LHCN-M2 (cell line): ENCODE measurements at regions not wholly inside any gene's neighbourhood (a gene's known extent, or its start where the extent isn't known, plus 50 kb on each side); places are given as distances from the start of the nearest gene placed in this dataset.
"Not testable (repeated sequence)": the region's sequence is repeated elsewhere in the genome, so short reads cannot be mapped to it uniquely, and the experiment has no call there.

Source experiments
- DNase-seq: peaks from one replicate; pipeline ENCODE4 v3.0.0-alpha.2; 2012; ENCODE audit warnings: low read depth

DNA sequence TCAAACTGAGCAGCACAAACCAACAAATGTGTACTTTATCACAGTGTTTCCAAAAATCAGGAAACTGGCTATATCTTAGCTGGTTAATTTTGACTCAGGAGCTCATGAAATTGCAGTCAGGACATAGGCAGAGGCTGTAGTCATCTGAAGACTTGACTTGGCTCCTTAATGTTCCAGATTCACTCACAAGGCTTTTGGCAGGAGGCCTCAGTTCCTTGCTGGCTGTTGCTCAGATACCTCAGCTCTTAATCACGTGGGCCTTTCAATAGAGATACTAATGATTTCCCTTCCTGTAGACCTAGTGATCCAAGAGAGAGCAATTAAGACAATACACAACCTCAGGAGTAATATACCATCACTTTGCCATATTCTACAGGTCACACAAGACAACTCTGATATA lies 537.7 kb downstream of the BRINP3 start:
- DNase-seq = peak; percentile 8

DNA sequence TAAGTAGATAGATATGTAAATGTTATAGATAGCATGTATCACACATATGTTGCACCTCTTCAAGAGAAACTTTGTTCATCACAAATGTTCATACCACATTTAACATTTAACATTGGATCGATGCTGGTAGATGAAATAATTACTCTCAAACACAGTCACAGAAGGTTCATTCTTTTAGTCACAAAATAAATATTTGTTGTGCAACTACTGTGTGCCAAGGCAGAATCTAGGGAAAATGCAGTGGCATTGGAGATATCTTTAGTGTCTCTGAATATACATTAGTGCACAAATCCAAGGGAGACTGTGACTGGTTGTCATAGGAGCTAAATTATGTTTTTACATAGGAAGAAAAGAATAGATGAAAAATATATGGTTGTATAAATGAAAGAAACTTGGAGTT lies 535.7 kb downstream of the BRINP3 start:
- no peak for DNase-seq

DNA sequence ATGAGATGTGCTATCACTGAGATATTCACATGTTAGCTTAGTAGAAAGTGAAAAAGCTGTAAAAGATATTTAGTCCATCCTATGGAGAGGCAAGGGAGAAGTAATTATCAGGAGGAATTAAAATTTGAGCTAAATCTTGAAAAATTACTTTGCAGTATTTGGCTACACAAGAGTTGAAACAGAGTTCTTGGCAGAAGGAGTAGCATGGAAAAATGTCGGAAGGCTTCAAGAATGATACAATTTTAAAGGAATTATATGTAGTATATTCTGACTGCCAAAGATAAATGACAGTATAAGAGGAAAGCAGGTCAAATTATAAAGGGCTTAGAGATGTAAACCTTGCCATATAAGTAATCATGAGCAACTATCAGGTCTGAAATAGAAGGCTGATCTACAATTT lies 518.9 kb downstream of the BRINP3 start:
- DNase-seq = no peak

DNA sequence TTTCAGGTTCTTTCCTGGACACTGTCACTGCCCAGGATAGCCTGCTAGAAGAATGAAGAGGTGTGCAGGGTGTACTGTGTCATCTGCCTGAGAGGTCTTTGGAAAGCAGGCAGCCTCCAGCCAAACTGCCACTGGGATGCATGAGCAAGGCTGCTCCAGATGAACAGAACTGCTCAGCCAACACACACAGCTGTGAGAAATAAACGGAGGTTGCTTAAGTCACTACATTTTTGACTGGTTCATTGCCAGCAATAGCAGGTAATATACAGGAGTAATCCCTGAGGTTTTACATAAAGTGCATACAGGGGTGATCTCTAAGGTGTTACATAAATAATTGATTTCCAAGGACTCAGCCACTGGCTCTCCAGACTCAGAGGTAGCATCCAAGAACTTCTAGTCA lies 516.9 kb downstream of the BRINP3 start:
- DNase-seq = no peak

DNA sequence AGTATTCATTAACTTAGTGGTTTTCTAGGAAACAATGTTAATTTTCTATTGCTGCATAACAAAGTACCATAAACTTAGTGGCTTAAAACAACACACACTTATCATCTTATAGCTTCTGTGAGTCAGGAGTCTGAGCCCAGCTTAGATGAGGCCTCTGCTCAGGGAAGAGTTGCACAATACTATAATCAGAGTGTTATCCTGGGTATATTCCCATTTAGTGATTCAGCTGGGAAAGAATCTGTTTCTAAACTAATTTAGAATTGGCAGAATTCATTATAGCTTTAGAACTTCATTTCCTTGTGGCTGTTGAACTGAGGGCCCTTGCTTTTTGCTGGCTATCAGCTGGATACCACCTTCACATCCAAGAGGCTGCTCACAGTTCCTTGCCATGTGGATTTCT lies 515.5 kb downstream of the BRINP3 start:
- DNase-seq = peak; percentile 50

DNA sequence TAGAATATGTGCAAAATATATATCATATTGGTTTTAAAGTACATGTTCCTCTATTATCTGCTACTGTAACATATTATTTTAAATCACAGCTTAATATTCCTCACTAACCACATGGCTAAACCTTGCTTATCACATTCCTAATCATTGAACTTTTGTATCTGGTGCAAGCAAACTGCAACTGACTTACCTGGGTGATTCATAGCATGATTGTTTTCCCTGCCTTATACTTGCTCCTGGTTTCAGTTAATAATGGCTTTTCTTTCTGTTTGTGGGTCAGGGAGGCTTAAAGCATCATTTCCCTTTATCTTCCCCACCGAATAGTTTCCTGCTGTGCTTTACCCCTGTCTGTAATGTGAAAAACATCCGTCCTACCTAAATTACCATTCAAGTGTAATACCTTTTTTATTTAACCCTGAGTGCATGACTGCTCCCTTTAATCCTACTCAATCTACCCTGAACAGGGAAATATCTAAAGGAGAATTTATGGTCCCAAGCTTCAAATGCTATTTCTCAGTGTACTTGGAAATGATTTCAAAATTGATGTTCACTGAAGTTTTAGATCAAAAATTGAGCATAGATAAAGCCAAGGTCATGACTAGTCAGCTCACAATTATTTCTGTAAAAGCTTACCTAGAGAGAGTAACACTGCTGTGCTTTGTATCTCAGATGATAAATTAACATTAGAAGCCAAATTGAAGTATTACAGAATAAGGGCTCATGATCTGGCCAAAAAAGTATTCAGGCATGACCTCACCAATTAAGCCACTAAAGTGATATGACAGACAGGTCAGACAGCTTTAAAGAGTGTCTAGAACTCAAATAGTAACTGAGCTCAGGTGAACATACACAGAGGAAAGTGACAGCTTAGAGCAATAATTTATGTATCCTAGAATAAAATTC lies 507.1 kb downstream of the BRINP3 start:
- no peak for DNase-seq

DNA sequence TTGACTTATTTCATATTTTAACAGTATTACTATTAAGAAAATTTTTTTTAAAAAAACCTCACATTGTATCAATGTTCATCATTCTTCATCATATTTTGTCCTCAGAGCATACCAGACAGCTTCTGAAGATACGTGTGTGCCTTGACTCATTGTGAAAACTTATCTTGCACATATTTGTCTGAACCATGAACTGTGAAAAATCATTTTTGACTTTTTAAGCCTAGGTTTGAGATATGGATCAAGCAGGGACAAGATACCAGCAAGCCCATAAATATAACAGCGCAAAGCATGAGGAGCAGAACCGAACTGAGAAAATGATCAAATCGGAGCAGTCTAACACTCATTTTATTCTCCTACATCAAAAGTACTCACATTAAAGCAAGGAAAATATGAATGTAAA lies 506.0 kb downstream of the BRINP3 start:
- DNase-seq = no peak

DNA sequence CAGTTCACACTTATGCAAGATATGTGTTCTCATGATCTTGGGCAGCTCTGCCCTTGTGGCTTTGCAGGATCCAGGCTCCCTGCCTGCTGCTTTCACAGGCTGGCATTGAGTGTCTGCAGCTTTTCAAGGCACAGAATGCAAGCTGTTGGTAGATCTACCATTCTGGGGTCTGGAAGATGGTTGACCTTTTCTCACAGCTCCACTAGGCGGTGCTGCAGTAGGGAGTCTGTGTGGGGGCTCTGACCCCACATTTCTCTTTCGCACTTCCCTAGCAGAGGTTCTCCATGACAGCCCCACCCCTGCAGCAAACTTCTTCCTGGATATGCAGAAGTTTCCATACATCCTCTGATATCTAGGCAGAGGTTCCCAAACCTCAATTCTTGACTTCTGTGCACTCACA lies 500.5 kb downstream of the BRINP3 start:
- DNase-seq = no peak

DNA sequence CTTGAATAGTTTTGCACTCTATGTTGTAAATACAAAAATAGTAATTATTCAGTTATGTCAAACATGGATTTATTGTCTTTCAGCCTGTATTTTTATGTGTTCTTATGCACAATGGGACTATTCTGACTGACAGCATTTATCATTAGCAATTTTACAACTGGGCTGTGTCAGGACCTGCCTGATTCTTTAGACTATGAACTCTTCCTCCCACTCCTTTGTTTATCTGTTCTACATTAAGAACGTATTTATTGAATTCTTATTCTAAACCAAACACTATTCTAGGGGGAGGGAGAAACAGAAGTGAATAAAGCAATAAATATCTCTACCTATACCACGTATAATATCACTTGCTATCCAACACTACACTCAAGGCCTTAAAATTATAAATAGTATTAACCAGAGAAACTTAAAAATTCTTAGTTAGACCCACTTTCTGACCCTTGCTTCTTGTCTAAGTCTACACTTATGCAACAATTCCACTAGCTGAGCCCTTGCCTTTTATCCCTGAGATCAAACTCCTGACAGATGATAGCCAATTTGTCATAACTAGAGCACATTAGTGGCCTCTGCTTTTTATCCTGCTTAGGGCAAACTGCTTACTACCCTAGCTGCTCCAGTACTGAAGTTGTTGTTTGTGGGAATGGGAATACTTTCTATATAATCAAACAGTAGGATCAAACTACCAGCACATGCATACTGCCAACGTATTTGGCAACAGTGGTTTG lies 494.3 kb downstream of the BRINP3 start:
- DNase-seq = no peak

DNA sequence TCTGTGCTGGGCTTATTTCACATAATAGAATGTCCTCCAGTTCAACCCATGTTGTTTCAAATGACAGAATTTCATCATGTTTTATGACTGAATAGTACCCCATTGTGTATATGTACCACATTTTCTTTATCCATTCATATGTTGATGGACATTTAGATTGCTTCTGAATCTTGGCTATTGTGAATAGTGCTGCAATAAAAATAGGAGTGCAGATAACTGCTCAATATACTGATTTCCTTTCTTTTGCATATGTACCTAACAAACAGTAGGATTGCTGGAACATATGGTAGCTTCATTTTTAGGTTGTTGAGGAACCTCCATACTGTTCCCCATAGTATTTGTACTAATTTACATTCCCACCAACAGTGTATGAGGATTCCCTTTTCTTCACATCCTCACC lies 491.1 kb downstream of the BRINP3 start:
- no peak for DNase-seq

DNA sequence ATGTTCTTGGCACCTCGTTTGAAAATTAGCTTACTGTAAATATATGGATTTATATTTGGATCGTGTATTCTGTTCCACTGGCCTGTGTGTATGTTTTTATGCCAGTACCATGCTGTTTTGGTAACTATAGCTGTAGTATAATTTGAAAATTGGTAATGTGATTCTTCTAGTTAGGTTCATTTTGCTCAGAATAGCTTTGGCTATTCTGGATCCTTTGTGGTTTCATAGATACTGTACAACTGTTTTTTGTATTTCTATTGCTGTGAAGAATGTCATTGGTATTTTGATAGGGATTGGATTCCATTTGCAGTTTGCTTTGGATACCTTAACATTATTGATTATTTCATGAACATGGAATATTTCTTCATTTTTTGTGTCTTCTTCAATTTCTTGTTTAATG lies 490.2 kb downstream of the BRINP3 start:
- DNase-seq = no peak

DNA sequence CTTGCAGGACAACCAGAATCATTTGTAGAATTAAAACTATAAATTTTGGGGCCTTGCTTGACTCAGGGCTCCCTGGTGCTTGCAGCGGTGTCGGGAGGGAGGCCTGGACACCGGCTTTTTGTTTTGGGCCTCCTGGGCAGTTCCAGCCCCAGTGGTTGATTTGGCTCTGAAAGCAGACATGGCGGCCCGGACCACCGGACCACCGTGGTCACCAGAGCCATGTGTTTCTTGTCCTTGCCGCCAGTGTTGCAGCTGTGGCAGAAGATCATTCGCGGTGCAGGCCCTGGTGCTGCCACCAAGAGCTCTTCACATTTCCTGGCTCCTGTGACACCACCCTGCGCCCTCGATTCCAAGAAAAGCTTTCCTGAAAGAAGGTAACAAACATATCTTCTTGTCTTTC lies 484.8 kb downstream of the BRINP3 start:
- DNase-seq = no peak

DNA sequence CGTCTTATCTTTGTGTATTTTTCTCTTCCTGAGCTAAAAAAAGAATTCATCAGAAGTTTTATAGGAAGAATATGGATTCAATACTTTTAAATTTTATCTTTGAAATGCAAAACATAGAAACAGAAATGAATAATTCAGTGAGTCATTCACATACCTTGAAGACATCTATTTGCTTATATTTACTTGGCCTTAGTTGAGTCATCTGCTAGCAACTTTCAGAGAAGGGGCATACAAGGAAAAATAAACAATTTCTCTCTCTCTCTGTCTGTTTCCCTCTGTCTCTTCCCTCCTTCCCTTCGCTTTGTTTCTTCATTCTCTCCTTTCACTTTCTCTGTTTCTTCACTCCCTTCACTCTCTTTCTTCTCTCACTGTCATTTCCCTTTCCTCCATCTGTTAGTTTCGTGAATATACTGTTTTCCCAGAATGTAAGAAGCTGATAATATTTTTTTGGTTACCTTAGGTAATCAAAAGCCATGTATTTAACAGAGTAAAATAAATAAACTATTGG lies 477.2 kb downstream of the BRINP3 start:
- peak; percentile 49 for DNase-seq

DNA sequence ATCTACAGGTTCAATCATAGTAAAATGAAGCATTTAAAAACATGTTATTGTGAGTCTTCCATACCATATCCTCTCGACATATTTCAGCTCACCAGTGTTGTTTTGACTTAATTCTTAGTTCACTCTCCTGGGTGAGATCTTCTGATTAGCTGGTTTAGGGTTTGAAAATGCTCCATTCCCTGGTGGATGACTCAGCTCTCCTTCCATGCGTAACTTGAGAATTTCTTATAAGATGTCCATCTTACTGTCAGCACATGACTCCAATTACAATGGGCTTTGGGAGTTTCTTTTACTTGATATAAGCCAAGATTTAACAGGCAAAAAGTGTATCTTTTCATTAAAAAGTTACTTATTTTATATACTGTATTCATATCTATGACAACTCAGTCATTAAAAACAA lies 476.5 kb downstream of the BRINP3 start:
- peak; percentile 49 for DNase-seq

DNA sequence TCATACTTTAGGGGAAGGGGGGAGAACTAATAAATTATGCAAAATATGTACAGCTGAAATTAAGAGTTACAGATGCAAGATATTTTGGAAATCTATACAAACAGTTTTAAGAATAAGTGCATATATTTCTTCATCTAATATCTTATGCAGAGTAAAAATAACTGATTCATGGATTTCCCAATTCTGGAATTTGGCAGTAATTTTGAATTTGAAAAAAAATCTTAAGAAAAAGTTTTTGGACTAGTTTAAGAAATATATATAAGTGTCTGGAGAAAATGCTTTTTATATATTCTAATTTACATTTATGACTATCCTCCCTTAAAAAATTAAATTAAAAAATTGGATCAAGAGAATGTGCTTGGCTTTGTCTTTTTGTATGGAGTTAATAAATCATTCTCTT lies 474.3 kb downstream of the BRINP3 start:
- DNase-seq = no peak

DNA sequence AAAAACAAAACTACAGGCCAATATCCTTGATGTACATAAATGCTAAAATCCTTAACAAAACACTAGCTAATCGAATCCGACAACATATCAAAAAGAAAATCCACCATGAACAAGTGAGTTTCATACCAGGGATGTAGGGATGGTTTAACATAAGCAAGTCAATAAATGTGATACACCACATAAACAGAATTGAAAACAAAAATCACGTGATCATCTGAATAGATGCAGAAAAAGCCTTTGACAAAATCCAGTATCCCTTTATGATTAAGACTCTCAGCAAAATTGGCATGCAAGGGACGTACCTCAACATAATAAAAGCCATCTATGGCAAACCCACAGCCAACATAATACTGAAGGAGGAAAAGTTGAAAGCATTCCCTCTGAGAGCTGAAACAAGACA lies 466.1 kb downstream of the BRINP3 start:
- no peak for DNase-seq

DNA sequence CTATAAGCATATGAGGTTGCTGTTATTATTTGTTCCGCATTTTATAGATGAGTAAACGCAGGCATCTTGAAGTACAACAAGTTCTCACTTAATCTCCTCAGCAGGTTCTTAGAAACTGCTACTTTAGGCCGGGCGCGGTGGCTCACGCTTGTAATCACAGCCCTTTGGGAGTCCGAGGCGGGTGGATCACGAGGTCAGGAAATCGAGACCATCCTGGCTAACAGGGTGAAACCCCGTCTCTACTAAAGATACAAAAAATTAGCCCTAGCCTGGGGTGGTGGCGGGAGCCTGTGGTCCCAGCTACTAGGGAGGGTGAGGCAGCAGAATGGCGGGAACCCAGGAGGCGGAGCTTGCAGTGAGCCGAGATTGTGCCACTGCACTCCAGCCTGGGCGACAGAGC lies 458.5 kb downstream of the BRINP3 start:
- not testable (repeated sequence) for DNase-seq

DNA sequence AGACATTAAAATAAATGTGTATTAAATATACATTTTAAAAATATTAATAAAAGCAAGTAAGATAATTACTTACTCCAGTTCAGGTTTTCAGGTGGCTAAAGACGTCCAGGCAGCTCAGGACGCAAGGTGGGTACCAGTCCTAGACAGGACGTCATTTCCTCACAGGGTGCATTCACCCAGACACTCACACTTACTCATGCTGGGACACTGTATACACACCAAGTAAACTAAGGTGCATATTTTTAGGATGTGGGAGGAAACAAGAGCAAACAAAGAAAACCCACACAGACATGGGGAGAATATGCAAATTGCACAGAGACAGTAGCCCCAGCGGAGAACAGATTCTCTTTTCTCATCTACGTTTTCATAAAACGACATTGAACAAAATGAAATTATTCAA lies 457.9 kb downstream of the BRINP3 start:
- DNase-seq = no peak

DNA sequence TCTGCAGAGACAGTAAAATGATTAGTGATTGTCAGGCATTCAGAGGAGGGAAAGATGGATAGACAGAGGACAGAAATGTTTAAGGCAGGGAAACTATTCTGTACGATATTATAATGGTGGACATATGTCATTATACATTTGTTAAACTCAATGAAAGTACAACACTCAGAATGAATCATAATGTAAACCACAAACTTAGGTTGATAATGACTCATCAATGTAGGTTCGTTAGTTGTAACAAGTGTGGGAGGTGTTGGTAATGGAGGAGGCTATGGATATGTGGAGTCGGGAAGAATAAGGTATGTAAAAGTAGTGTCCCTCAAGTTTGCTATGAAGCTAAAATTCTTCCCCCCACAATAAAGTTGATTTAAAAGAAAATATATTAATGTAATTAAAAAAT lies 455.0 kb downstream of the BRINP3 start:
- peak; percentile 49 for DNase-seq

DNA sequence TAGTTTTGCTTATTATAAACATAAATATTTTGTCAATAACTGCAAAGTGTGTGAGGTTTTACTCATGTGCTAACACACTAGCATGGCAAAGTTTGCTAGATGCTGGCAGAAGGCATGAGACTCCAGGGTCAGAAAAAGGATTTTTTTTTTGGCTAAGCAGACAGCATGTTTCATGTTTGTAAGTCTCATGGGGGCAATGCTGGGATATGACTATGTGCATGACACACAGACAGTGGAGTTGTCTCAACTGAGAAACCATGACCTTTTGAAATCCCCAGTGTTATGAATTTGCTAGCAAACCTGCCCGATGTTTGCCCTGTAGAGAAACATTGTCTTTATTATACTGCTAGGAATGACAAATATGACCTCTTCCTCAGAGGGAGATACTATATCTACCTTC lies 448.2 kb downstream of the BRINP3 start:
- peak; percentile 75 for DNase-seq

DNA sequence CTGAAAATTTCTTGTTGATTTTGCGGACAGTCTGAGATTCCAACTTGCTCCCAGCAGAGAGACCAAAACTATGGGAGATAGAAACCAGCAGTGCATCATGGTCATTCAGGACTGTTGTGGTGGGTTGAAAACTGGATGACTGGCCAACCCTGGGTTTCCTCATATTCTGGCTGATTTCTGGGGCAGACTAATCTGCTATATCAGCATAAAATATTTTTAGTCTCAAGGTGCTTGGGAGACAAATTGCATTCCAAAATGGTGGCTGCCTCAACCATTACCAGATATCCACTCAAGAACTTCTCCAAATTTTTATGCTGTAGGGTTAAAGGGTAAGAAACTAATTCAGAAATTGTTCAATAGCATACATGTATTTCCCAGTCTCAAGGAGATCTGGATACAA lies 434.0 kb downstream of the BRINP3 start:
- DNase-seq = no peak

DNA sequence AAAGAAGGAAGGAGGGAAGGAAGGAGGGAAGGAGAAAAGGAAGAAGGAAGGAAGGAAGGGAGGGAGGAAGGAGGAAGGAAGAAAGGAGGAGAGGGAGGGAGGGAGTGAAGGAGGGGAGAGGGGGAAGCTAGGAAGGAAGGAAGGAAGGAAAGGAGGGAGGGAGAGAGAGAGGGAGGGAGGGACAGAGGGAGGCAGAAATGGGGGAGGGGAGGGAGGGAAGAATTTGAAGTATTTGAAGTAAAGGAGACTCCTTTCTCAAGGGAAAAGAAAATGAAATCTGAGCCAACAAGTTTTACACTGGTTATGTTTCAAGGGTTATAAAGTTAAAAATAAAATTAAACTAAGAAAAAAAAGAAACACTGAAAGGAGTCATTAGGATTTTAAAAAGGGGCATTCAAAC lies 431.4 kb downstream of the BRINP3 start:
- DNase-seq = no peak
